ENCODE measurements at regions not wholly inside any gene's neighbourhood (a gene's known extent, or its start where the extent isn't known, plus 50 kb on each side); places are given as distances from the start of the nearest gene placed in this dataset.

- Mint-ChIP-seq H3K4me3 (no peak overlapping the region), H3K4me1 (no peaks in the 10 kb centered on the region), H3K27me3 (ENCODE audit: low read depth) (no peaks in the 10 kb centered on the region), H3K27ac (no peak overlapping the region), H3K36me3 (no peaks in the 10 kb centered on the region), H3K9me3 (peaks cover 18% of the 10 kb centered on the region)
- ChIA-PET CTCF (no interaction called here), POLR2A (no interaction called here)
- TF ChIP-seq GRHL2 (CRISPR knock-in tag; IDR thresholded peaks at IDR 0.05; ENCODE audit: insufficient replicate concordance, severe bottlenecking): no peak
- no peak for TF ChIP-seq CDX4 (CRISPR knock-in tag; IDR thresholded peaks at IDR 0.05; ENCODE audit: borderline replicate concordance)
- no peak for TF ChIP-seq CTCF (IDR thresholded peaks at IDR 0.05)
- no peak for TF ChIP-seq ZNF138 (CRISPR knock-in tag; conservative IDR thresholded peaks at IDR 0.05)
- no peak for TF ChIP-seq RELA (CRISPR knock-in tag; IDR thresholded peaks at IDR 0.05; ENCODE audit: borderline replicate concordance)
- no peak for TF ChIP-seq MYBL2 (CRISPR knock-in tag; IDR thresholded peaks at IDR 0.05)
- no peak for TF ChIP-seq FOXP4 (CRISPR knock-in tag; IDR thresholded peaks at IDR 0.05)
- no peak for TF ChIP-seq SMAD3 (CRISPR knock-in tag; IDR thresholded peaks at IDR 0.05; ENCODE audit: borderline replicate concordance)
- TF ChIP-seq TEAD4 (CRISPR knock-in tag; IDR thresholded peaks at IDR 0.05): no peak
- no peak for TF ChIP-seq ZNF532 (CRISPR knock-in tag; IDR thresholded peaks at IDR 0.05; ENCODE audit: borderline replicate concordance)
- TF ChIP-seq FOXP1 (CRISPR knock-in tag; IDR thresholded peaks at IDR 0.05; ENCODE audit: borderline replicate concordance): no peak
- TF ChIP-seq ATF6 (CRISPR knock-in tag; IDR thresholded peaks at IDR 0.05): no peak
- no peak for TF ChIP-seq IRF1 (CRISPR knock-in tag; IDR thresholded peaks at IDR 0.05)
- no peak for TF ChIP-seq ZSCAN18 (CRISPR knock-in tag; IDR thresholded peaks at IDR 0.05)
- no peak for TF ChIP-seq ESRRA (CRISPR knock-in tag; IDR thresholded peaks at IDR 0.05; ENCODE audit: borderline replicate concordance)
- TF ChIP-seq ZBTB43 (CRISPR knock-in tag; IDR thresholded peaks at IDR 0.05): no peak
- no peak for TF ChIP-seq TEAD1 (CRISPR knock-in tag; IDR thresholded peaks at IDR 0.05)
- TF ChIP-seq ETV6 (CRISPR knock-in tag; IDR thresholded peaks at IDR 0.05): no peak
- TF ChIP-seq USF2 (CRISPR knock-in tag; IDR thresholded peaks at IDR 0.05): no peak
- DNase-seq (ENCODE audit: low spot score): no peak
- ATAC-seq: no peak
Observed at GRCh38 chr13:73385848-73386247, 327.0 kb downstream of the KLF5 start.

All from WTC11 (cell line).